ENCODE measurements at regions not wholly inside any gene's neighbourhood (a gene's known extent, or its start where the extent isn't known, plus 50 kb on each side); places are given as distances from the start of the nearest gene placed in this dataset.

DNA sequence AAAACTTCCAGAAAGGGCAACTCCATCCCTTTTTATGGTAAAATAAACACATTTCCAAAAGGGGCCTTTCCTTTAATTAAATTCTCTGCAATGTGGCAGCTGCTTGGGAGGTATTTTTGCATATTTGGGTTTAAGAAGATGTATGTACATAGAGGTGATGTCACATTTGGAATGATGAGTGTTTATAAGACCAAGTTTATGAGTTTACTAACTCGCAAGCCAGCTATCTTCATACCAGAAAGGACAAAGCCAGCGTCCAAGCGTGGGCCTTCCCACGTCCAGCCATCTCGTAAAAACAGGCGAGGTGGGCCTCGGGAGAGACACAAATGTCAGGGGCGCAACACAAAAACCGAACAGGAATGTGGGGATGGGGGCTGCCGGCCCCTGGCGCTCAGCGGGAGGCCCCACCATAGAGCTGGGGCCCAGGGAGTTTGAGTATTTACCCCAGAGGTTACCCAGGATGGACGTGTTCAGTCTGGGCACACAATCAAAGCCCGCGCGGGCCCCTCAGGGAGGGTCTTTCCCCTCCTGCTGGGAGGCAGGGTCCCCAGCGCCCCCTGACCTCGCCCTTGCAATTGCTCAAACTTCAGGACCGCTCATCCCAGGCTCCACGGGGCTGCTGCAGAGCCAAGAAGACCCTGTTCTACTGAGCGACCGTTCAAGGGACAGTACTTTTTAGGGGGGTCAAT lies 137.3 kb downstream of the TWIST2 start:
- H3K4me3 ChIP-seq (ENCODE audit: low read depth, low read length): no peak overlapping the region
- POLR2A ChIA-PET: no interaction called here
- peaks cover 4% of the 10 kb centered on the region for H3K27me3 ChIP-seq (ENCODE audit: control insufficient read depth, insufficient read depth, low read length)
- CTCF ChIA-PET: interaction anchor here (0.7 to 2.0 kb wide), 4 partner anchors 9 to 18 kb away, joined by 3 to 7 read pairs (median 4); no protein-coding TSS in a partner anchor
- no peak for DNase-seq (ENCODE audit: low read depth)
- TF ChIP-seq, protein P1, sequence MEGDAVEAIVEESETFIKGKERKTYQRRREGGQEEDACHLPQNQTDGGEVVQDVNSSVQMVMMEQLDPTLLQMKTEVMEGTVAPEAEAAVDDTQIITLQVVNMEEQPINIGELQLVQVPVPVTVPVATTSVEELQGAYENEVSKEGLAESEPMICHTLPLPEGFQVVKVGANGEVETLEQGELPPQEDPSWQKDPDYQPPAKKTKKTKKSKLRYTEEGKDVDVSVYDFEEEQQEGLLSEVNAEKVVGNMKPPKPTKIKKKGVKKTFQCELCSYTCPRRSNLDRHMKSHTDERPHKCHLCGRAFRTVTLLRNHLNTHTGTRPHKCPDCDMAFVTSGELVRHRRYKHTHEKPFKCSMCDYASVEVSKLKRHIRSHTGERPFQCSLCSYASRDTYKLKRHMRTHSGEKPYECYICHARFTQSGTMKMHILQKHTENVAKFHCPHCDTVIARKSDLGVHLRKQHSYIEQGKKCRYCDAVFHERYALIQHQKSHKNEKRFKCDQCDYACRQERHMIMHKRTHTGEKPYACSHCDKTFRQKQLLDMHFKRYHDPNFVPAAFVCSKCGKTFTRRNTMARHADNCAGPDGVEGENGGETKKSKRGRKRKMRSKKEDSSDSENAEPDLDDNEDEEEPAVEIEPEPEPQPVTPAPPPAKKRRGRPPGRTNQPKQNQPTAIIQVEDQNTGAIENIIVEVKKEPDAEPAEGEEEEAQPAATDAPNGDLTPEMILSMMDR (IDR thresholded peaks at IDR 0.05; ENCODE audit: insufficient read depth, low read depth, low read length): no peak
- H3K36me3 ChIP-seq (ENCODE audit: control insufficient read depth, insufficient read depth, low read length): no peaks in the 10 kb centered on the region

GRCh38 chr2:238985931-238986446 lies 138.1 kb downstream of the TWIST2 start:
- no peak overlapping the region for H3K4me3 ChIP-seq (ENCODE audit: low read depth, low read length)
- TF ChIP-seq, protein P1 (IDR thresholded peaks at IDR 0.05; ENCODE audit: insufficient read depth, low read depth, low read length): no peak
- no peaks in the 10 kb centered on the region for H3K36me3 ChIP-seq (ENCODE audit: control insufficient read depth, insufficient read depth, low read length)
- ChIA-PET POLR2A (no interaction called here), CTCF (interaction anchor here (0.6 to 2.0 kb wide), 3 partner anchors 8 to 17 kb away, joined by 3 to 5 read pairs (median 4); no protein-coding TSS in a partner anchor)
- H3K27me3 ChIP-seq (ENCODE audit: control insufficient read depth, insufficient read depth, low read length): peaks cover 4% of the 10 kb centered on the region
- DNase-seq (ENCODE audit: low read depth): no peak

DNA sequence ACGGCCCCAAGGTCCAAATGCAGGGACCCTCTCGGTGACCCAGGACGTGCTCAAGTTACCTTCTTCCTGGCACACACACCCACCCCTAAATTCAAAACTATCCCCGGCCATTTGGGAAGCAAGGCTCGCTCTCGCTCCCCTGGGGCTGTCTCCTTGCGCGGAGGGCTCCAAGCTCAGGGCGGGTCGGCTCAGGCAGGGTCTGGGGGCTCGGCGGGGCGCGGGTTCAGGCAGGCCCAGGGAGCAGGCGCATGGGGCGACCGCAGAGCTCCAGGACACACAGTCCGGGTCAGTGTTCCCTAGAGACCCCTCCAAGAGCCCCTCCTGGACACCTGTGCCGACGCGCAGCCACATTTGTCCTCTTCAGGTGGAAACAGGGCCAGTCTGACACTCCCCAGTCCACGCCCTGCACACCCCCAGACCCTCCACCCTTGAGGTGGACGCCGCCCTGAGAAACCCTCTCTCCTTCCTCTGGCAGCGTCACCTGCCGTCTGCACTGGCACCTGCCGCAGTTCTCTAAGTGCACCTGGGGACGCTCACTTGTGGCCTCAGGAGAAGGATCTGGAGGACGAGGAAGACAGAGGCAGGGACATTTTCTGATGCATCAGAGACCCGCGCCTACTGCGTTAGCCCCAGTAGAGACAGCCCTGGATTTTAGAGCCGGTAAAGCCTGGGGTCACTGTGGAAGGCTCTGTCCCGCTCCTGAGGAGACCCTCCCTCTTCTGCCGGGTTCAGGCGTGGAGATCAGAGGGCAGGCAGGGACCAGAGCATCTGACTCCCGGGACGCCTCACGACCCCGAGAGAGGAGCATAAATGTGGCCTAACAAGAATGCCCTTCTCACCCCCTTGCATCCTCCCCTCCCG lies 138.8 kb downstream of the TWIST2 start:
- POLR2A ChIA-PET: no interaction called here
- CTCF ChIA-PET: interaction anchor here (0.6 kb wide), 1 partner anchor 15 kb away, joined by 3 read pairs; no protein-coding TSS in a partner anchor
- no peak for DNase-seq (ENCODE audit: low read depth)

GRCh38 chr2:238987352-238987981 lies 139.6 kb downstream of the TWIST2 start:
- Histone ChIP-seq H3K36me3 (ENCODE audit: control insufficient read depth, insufficient read depth, low read length) (no peaks in the 10 kb centered on the region), H3K4me3 (ENCODE audit: low read depth, low read length) (no peak overlapping the region), H3K27me3 (ENCODE audit: control insufficient read depth, insufficient read depth, low read length) (peaks cover 11% of the 10 kb centered on the region)
- TF ChIP-seq, protein P1 (IDR thresholded peaks at IDR 0.05; ENCODE audit: insufficient read depth, low read depth, low read length): no peak
- POLR2A ChIA-PET: no interaction called here
- no peak for DNase-seq (ENCODE audit: low read depth)
- CTCF ChIA-PET: no interaction called here

More for the DNA sequence above, 138.8 kb downstream of the TWIST2 start:
- TF ChIP-seq, protein P1 (IDR thresholded peaks at IDR 0.05; ENCODE audit: insufficient read depth, low read depth, low read length): no peak
- Histone ChIP-seq H3K4me3 (ENCODE audit: low read depth, low read length) (no peak overlapping the region), H3K27me3 (ENCODE audit: control insufficient read depth, insufficient read depth, low read length) (peaks cover 9% of the 10 kb centered on the region), H3K36me3 (ENCODE audit: control insufficient read depth, insufficient read depth, low read length) (no peaks in the 10 kb centered on the region)

DNA sequence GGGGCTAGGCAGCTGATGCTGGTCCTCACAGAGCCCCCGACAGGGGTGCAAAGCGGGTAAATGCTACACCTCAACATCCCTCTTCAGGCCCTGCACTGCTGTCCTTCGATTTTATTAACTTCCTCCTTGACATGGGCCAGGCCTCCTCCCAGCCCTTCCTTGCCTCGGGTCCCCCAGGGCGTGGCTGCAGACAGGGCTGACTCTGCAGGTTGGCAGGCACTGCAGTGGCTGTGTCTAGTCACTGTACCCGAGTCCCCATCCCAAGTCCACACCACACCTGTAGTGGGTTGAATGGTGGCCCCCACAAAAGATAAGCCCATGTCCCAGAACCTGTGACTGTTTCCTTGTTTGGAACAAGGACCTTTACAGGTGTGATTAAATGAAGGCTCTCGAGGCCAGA lies 140.2 kb downstream of the TWIST2 start:
- no peak for DNase-seq (ENCODE audit: low read depth)
- ChIA-PET POLR2A (no interaction called here), CTCF (no interaction called here)
- no peaks in the 10 kb centered on the region for H3K36me3 ChIP-seq (ENCODE audit: control insufficient read depth, insufficient read depth, low read length)
- TF ChIP-seq, protein P1 (IDR thresholded peaks at IDR 0.05; ENCODE audit: insufficient read depth, low read depth, low read length): no peak
- peaks cover 11% of the 10 kb centered on the region for H3K27me3 ChIP-seq (ENCODE audit: control insufficient read depth, insufficient read depth, low read length)
- H3K4me3 ChIP-seq (ENCODE audit: low read depth, low read length): no peak overlapping the region

Measured in BJ (cell line).